Lower leg skin (tissue), 3 donors: ENCODE measurements at regions not wholly inside any gene's neighbourhood (a gene's known extent, or its start where the extent isn't known, plus 50 kb on each side); places are given as distances from the start of the nearest gene placed in this dataset.

Experiments used
- POLR2A ChIP-seq, 2 donors: fragments of 450-650 bp; IDR thresholded peaks; one replicate each; pipeline ENCODE4 v1.6.1; 2016 to 2017; ENCODE audit warnings: antibody characterized with exemption in 2 of 2, mild to moderate bottlenecking in 1 of 2, moderate library complexity in 1 of 2
- TF ChIP-seq, protein P1 (sequence below), 3 donors: fragments of 450-650 bp; IDR thresholded peaks; one replicate each; pipeline ENCODE4 v1.5.1; 2016; ENCODE audit warnings: antibody characterized with exemption in 3 of 3, mild to moderate bottlenecking in 3 of 3, moderate library complexity in 2 of 3

DNA sequence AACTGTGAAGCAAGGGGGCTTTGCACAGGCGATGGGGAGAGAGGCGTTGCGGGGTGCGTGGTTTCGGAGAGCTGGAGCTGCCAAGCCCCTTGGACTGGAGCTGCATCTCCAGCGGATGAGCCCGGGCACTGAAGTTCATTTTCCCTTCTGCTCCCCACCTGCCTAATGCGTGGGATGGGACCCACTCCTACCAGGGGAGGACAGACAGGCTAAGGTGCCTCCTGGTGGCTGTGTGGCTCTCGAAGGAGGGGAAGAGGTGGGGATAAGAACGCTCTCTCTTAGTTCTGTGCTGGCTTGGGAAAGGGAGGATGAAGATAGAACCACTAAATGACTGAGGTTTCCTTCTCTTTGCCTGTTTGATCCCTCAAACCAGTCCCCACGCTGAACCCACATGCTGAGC is 177.6 kb upstream of the PITRM1 start:
- TF ChIP-seq, protein P1, sequence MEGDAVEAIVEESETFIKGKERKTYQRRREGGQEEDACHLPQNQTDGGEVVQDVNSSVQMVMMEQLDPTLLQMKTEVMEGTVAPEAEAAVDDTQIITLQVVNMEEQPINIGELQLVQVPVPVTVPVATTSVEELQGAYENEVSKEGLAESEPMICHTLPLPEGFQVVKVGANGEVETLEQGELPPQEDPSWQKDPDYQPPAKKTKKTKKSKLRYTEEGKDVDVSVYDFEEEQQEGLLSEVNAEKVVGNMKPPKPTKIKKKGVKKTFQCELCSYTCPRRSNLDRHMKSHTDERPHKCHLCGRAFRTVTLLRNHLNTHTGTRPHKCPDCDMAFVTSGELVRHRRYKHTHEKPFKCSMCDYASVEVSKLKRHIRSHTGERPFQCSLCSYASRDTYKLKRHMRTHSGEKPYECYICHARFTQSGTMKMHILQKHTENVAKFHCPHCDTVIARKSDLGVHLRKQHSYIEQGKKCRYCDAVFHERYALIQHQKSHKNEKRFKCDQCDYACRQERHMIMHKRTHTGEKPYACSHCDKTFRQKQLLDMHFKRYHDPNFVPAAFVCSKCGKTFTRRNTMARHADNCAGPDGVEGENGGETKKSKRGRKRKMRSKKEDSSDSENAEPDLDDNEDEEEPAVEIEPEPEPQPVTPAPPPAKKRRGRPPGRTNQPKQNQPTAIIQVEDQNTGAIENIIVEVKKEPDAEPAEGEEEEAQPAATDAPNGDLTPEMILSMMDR (IDR thresholded peaks at IDR 0.05): no peak
- no peak for TF ChIP-seq POLR2A (IDR thresholded peaks at IDR 0.05)
